GM12801 (cell line): ENCODE measurements at regions not wholly inside any gene's neighbourhood (a gene's known extent, or its start where the extent isn't known, plus 50 kb on each side); places are given as distances from the start of the nearest gene placed in this dataset.

Experiments
- TF ChIP-seq, protein P1 (sequence below): IDR thresholded peaks from one replicate; pipeline ENCODE4 v1.5.1; 2011; ENCODE audit warnings: control low read depth; ENCODE audit not compliant: insufficient read length; ENCODE audit errors: extremely low read depth

DNA sequence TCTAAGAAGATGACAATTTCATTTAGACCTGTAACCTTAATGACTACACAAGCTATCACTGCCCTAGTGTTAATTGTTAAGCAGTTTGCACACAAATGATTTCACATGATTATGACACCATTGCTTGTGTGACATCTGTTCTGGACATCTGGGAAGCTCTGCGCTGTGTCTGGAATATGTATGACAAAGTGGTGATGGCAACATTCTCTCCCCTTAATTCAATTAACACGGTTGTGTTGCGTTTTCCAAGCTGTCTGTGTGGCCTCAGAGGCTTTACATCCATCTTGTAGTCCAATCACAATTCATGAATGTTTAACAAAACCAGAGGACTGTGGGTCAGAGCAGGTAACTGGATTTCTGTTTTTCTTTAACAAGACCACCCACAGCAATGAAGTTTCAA lies 204.4 kb downstream of the COG6 start:
- TF ChIP-seq, protein P1, sequence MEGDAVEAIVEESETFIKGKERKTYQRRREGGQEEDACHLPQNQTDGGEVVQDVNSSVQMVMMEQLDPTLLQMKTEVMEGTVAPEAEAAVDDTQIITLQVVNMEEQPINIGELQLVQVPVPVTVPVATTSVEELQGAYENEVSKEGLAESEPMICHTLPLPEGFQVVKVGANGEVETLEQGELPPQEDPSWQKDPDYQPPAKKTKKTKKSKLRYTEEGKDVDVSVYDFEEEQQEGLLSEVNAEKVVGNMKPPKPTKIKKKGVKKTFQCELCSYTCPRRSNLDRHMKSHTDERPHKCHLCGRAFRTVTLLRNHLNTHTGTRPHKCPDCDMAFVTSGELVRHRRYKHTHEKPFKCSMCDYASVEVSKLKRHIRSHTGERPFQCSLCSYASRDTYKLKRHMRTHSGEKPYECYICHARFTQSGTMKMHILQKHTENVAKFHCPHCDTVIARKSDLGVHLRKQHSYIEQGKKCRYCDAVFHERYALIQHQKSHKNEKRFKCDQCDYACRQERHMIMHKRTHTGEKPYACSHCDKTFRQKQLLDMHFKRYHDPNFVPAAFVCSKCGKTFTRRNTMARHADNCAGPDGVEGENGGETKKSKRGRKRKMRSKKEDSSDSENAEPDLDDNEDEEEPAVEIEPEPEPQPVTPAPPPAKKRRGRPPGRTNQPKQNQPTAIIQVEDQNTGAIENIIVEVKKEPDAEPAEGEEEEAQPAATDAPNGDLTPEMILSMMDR: no peak

DNA sequence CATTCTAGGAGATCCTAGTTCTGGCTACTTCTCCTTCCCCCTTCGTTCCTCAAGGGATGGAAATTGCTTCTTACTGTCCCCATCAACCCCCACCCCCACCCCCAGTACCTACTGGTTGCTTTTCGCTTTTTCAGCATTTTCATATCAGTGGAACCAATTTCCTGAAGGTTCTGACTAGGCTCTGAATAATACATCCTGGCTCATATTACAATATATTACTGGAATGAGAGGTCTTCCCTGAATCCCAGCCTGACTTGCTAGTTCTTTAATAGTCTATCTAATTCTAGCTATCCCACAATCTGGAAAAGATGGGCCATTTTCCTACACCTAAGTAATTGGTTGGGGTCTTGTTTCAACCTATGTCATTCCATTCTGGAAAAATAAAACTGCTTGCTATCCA lies 207.4 kb downstream of the COG6 start:
- TF ChIP-seq, protein P1: no peak

DNA sequence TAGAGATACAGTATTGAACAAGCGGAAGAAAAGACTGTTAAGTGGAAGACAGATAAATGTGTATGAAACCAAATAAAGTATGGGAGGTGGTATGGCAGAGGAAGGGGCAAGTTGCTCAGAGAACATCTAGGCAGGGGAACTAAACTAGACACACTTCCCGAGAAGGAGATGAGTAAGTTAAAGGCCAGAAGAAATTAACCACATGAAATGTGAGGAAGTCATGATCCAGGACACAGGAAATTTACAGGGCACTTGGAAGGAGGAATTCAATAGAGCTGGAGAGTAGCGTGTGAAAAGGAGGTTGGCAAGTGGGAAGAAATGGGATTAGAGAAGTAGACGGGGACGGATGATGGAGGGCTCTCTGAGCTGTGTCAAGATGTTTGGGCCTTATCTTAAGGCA lies 208.8 kb downstream of the COG6 start:
- TF ChIP-seq, protein P1: no peak

DNA sequence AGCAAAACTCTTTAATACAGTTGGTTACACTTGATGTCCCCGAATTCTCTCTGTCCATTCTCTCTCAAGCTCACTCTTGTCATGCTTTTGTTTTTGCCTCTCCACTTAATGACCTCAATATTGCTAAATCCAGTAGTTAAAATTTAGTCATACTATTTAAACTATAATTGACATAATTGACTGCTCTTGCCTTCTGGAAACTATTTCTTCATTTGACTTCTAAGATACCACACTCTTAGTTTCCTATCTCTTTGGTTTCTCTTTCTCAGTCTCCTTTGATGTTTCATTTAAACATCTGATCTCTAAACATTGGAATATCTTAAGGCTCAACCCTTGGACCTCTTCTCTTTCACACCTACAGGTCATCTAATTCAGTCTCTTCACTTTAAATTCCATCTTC lies 211.3 kb downstream of the COG6 start:
- TF ChIP-seq, protein P1: no peak

DNA sequence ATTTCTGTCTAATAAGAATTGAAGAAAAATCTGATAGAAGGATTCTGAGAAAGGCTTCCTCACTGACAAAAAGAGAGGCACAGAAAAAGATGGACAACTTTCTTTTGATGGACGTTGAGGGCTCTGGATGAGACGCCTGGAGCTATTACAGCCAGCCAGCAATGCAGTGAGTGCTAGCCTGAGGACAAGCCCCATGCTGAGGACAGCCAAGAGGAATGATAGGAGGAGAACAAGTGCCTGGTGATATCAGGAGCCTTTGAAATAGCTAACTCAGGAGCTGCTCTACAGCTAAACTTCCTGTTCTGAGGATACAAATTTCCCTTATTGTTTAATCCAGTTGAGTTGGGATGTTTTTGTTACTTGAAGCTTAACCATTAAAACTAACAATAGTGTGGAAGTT lies 212.3 kb downstream of the COG6 start:
- TF ChIP-seq, protein P1: no peak

DNA sequence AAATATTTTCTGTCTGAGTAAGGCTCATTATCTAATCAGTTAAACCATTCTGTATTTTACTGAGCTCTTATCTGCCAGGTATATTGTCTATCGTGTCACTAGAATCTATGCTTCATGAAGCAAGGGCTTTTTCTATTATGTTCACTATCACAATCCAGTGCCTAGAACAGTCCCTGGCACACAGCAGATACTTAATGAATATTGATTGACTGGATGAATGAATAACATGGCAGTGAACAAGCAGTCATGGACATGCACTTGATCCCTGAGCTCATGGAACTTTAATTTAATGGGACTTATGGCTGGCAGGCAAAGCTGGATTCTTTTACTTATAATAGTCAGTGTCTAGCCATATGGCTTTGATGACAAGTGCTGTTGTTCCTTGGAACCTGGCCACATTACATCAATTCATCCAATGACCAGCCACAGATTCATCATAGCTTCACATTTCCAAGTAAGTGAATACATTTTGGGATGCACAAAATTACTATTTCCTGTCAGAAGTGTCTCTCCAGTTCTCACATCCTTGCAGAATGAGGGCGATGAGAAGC lies 214.8 kb downstream of the COG6 start:
- TF ChIP-seq, protein P1: no peak

DNA sequence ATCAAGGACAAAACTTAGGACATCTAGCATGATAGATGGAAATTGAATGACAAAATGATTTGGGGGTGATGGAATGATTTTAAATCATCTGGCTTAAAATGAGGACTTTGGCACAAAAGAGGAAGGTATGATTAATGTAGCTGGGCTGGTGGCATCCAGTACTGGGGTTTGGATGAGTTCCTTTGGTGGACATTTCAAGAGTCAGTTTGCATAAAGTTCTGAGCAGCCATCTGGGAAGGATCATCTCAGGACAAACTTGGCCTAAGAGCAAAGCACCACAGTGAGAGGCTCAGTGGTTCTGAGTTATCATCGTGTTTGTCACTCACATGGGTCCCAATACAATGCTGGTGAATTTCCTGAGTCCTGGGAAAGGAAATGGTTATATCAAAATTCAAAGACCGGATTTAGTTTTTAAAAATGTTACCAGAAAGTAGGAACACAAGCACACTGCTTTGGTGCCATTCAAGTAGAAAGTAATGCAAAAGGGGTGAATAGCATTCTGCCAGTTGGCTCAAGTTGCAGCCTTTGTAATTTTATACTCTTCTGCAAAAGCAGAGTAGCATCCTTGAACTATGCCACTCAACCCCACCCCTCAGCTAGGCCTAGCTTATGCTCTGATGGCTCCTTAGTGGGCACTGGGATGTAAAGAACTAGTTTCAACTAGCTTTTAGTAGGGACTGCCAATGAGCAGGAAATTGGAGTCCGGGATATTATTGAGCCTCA lies 219.0 kb downstream of the COG6 start:
- TF ChIP-seq, protein P1: no peak
